KBM-7 (cell line): ENCODE measurements at regions not wholly inside any gene's neighbourhood (a gene's known extent, or its start where the extent isn't known, plus 50 kb on each side); places are given as distances from the start of the nearest gene placed in this dataset.

Source experiments
- DNase-seq: peaks from one replicate; pipeline ENCODE4 v3.0.0-alpha.2; 2015
- in situ Hi-C: fragments of 300-500 bp; cut with MboI; formaldehyde crosslinking; loops from 2 replicates; pipeline ENCODE4 v1.14.3; 2020; ENCODE audit warnings: low sequenced_read_pairs, low pct_unique_long_range_greater_than_20kb, mixed read lengths

GRCh38 chr6:154561750-154562149, 51.3 kb upstream of the CNKSR3 start:
- DNase-seq = no peak

DNA sequence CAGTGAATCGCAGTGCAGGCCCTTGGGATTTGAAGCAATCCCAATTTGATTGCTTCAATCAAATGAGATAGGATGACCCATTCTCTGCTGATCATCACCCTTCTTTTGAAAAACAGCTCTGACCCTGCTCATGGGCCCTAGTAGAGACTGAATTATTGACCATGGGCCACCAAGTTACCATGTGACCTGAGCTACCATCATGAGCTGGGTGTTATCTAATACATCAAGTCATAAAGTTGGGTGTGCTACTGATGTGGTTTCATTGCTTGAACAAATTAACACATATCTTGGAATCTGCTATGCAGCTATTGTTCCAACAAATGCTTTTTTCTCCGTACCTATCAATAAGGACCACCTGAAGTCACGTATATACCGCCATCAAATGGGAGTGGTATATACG, 54.8 kb upstream of the CNKSR3 start:
- no peak for DNase-seq
- in situ Hi-C loops = no loop called here

More at GRCh38 chr6:154561750-154562149, 51.3 kb upstream of the CNKSR3 start:
- in situ Hi-C loops = no loop called here

DNA sequence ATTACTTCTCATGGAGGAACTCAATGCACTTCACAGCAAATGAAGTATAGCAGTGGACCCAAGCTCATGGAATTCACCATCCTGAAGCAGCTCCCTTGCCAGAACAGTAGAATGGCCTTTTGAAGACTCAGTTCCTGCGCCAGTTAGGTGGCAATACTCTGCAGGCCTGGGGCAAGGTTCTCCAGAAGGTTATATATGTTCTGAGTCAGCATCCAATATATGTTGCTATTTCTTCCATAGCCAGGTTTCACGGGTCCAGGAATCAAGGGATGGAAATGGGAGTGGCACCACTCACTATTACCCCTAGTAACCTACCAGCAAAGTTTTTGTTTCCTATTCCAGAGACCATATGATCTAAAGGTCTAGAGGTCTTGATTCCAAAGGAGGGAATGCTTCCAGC, 56.4 kb upstream of the CNKSR3 start:
- in situ Hi-C loops = no loop called here
- DNase-seq = no peak

DNA sequence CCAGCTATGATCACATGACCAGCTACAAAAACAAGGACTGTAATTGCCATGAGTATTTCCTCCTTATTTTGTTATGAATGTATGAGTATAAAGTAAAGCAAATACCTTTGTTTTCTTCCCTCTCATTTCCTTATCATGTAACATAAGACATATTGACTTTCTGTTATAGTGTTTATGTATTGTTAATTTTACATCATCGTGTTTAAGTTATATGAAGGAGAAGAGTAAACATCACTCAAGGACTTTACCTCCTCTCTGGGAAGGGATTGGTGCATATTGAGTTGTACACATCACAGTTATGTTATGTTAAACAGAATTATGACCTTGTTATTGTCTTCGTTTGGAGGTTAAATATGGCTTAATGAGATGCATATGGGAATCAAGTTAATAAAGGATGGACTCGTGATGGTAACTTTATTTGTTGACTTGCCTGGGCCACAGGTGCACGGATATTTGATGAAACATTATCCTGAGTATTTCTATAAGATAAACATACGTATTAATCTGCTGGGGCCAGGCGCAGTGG, 57.3 kb upstream of the CNKSR3 start:
- DNase-seq = no peak
- in situ Hi-C loops = no loop called here

GRCh38 chr6:154569156-154569862, 58.8 kb upstream of the CNKSR3 start:
- no peak for DNase-seq
- in situ Hi-C loops = no loop called here

DNA sequence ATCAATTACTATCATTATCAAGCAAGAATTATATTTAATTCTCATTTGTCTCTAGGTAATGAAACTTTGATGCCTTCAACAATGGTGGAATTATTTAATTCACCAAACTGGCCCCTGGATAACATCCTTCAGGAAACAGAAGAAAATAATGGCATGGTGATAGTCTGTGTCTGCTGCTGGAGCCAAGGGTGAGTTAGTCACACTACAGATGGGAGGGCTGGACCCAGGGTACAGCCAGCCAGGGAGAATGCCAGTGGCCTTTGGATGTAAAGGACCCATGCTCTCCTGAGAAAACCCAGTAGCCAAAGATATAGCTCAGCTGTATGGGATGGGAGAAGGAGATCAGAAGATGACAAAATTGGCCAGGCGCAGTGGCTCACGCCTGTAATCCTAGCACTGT, 60.0 kb upstream of the CNKSR3 start:
- in situ Hi-C loops = no loop called here
- DNase-seq = no peak

GRCh38 chr6:154572556-154572955, 62.1 kb upstream of the CNKSR3 start:
- in situ Hi-C loops = no loop called here
- peak; percentile 14 for DNase-seq

DNA sequence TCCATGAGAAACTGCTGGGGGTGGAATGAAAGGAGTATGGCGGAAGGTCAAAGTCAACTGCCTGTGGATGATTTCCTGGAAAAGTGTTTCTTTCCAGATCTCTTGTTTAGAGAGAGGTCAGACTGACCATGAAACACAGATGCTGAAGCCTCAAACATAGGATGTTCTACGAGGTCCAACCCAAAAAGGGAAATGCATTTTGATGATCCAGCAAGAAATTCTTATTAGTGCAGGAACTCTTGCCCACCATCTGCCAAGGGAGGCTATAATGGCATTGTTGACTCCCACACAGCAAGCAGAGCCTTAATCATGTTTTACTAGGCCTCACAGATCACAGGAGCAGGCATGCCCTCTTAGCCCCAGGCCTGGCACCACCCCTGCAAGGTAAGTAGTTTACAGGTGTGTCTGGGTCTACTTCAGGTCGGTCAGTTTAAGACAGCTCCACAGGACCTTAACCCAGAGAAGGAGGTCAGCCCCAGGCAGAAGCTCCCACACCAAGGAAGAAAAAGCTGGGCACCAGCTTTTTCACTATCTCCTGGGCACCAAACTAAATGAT, 67.6 kb upstream of the CNKSR3 start:
- in situ Hi-C loops = no loop called here

DNA sequence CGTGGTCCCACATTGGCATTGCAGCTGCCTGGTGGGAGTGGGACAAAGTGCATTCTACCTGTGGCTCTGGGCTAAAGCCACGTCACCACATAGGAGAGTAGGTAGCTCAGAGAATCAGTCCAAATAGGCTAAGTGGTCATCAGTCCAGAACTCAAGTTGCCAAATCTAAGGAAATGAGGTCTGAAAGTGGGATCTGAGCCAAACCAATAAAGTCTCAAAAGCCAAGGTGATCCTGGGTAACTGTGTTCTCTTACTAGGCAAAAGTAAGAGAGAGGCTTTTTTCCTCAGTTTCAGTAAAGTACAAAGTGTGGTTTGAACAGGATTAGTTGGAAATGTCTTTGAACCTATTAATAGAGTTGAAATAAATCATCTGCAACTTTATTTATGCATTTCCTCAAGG, 68.6 kb upstream of the CNKSR3 start:
- in situ Hi-C loops = no loop called here
- no peak for DNase-seq

More for the DNA sequence above, 67.6 kb upstream of the CNKSR3 start:
- no peak for DNase-seq

DNA sequence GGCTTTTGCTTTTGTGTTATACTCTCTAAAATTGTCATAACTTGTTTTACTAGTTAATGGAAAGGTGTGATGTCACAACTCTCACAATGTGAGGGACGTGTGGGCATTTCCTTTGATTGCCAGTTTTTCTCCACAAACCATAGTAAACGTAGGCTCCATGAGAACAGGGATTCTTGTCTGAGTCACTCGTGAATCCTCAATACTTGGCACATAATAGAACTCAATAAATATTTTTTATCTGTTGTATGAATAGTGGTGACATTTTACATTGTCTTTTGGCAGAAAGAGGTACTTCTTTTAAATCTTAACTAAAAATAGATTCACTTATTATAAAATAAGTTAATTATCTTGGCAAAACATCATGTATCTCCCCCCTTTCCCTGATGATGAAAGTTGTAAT, 69.0 kb upstream of the CNKSR3 start:
- DNase-seq = no peak
- in situ Hi-C loops = no loop called here

DNA sequence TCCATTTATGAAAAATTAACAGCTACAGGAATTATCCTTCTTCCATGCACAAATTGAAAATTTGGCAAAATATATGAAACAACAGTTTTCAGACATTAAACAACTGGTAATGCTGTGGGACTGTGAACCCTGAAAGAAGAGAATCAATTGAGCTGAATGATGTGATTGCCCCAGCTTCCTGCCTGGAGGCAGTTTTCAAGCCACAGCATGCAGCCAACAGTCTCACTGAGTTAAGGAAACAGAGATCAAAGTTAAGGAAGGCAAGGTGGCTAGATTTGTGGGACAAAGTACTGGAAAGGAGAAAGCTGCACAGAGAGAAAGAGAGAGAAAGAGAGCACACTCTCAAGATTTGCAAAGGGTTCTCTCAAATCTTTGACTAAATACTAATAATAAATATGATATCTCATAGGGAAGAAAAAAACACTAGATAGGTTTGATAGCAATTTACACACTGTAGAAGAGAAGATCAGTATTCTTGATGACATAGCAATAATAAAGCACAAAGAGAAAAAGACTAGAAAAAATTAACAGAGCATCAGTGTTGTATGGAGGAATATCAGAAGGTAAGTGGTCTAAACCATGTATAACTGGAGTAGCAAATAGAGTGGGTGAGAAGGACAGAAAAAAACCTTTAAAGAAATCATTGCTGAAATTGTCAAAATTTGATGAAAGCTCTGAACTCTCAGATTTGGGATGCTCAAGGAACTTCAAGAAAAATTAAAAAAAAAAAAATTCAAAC, 70.1 kb upstream of the CNKSR3 start:
- no peak for DNase-seq
- in situ Hi-C loops = no loop called here

- in situ Hi-C loops = no loop called here
- DNase-seq = no peak
Measured at GRCh38 chr6:154582696-154583095, 72.2 kb upstream of the CNKSR3 start.

- DNase-seq = no peak
- in situ Hi-C loops = no loop called here
Measured at GRCh38 chr6:154583546-154584188, 73.2 kb upstream of the CNKSR3 start.

- no peak for DNase-seq
- in situ Hi-C loops = no loop called here
Measured at GRCh38 chr6:154590756-154591155, 80.3 kb upstream of the CNKSR3 start.

DNA sequence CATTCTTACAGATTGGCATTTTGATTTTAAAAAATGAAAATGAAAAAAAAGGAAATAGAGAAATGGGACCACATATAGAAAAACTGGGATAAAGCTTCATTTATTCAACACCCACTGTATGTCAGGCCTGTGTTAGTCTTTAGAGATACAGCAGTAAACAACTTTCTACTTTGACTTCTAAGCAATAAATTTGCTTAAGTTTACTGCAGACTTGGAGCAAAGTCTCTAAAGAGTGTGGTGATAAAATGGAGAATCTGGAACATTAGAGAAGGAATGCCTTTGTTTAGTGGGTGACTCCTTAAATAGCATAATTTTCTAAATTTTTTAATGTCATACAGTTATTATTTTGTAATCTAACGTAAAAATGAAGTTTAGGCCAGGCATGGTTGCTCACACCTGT, 80.7 kb upstream of the CNKSR3 start:
- DNase-seq = no peak
- in situ Hi-C loops = no loop called here

GRCh38 chr6:154592199-154592860, 81.8 kb upstream of the CNKSR3 start:
- DNase-seq = no peak

GRCh38 chr6:154593122-154593521, 82.6 kb upstream of the CNKSR3 start:
- in situ Hi-C loops = no loop called here
- DNase-seq = no peak

More at GRCh38 chr6:154592199-154592860, 81.8 kb upstream of the CNKSR3 start:
- in situ Hi-C loops = no loop called here

DNA sequence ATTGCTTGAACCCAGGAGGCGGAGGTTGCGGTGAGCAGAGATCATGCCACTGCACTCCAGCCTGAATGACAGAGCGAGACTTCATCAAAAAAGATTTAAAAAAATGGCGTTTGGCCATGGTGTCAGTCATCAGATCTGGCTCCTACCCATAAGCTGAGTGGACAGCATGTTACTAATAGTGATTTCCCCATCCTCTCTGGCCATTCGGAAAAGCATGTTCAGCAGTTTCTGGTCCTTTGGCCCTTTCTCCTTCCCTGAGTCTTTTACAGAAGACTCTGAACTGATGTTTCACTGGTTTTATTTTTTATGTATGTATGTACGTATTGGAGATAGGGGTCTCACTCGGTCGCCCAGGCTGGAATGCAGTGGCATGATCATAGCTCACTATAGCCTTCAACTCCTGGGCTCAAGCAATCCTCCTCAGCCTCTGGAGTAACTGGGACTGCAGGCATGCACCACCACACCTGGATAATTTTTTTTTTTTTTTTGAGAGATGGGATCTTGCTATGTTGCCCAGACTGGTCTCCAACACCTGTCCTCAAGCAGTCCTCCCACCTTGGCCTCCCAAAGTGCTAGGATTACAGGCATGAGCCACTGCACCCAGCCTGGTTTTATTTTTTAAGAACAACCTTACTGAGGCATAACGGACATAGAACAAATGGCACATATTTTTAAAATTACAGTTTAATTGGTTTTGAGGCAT, 84.2 kb upstream of the CNKSR3 start:
- in situ Hi-C loops = no loop called here
- no peak for DNase-seq

DNA sequence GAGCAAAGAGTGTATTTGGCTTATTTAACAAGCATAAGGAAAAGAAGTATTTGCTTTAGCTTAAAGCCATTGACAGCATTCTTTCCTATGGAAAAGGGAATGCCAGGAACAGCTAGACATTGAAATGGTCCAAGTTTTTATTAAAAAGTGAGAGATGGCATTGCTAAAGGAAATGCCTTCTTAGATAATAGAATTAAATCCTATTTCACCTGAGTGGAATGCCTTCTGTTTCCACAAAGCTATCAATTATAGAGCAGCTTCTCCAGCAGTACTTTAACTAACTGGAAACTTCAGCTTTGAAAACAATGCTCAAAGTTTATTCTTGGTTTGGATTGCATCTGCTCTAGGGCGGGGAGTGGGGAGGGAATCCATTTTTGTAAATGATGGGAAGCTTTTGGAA, 85.1 kb upstream of the CNKSR3 start:
- no peak for DNase-seq
- in situ Hi-C loops = no loop called here
